Esophagus muscularis mucosa (tissue), 3 donors: ENCODE measurements at regions not wholly inside any gene's neighbourhood (a gene's known extent, or its start where the extent isn't known, plus 50 kb on each side); places are given as distances from the start of the nearest gene placed in this dataset.

ENCODE experiments used
- POLR2A ChIP-seq: fragments of 450-650 bp; IDR thresholded peaks from one replicate; pipeline ENCODE4 v1.6.1; 2017; ENCODE audit warnings: antibody characterized with exemption, moderate library complexity, mild to moderate bottlenecking, low read depth
- POLR2AphosphoS5 ChIP-seq, 2 donors: sonication (generic); formaldehyde crosslinking; IDR thresholded peaks; one replicate each; pipeline ENCODE4 v1.6.1; 2017; ENCODE audit warnings: antibody characterized with exemption in 2 of 2
- TF ChIP-seq, protein P1 (sequence below), 3 experiments: fragments of 200-600 bp in 2 of 3; fragments of 450-650 bp in 1 of 3; sonication (generic) in 2 of 3; IDR thresholded peaks; one replicate each; pipeline ENCODE4 v1.5.1; 2017 to 2019; ENCODE audit warnings: antibody characterized with exemption in 3 of 3, mild to moderate bottlenecking in 2 of 3, moderate library complexity in 1 of 3

DNA sequence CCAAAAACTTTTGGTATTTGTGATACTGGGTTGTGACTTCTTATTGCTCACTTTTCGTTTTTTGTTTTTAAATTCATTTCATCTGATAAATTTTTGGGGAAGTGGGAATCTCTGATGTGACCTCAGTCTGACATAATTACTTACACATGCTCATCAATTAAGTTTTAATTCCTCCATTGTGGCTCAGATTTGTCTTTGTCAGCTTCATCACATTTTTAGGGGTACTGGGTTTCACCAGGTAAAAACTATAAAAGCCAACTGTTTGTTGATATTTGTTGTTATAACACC, 425.3 kb upstream of the TGFBR2 start:
- TF ChIP-seq, protein P1, sequence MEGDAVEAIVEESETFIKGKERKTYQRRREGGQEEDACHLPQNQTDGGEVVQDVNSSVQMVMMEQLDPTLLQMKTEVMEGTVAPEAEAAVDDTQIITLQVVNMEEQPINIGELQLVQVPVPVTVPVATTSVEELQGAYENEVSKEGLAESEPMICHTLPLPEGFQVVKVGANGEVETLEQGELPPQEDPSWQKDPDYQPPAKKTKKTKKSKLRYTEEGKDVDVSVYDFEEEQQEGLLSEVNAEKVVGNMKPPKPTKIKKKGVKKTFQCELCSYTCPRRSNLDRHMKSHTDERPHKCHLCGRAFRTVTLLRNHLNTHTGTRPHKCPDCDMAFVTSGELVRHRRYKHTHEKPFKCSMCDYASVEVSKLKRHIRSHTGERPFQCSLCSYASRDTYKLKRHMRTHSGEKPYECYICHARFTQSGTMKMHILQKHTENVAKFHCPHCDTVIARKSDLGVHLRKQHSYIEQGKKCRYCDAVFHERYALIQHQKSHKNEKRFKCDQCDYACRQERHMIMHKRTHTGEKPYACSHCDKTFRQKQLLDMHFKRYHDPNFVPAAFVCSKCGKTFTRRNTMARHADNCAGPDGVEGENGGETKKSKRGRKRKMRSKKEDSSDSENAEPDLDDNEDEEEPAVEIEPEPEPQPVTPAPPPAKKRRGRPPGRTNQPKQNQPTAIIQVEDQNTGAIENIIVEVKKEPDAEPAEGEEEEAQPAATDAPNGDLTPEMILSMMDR (IDR thresholded peaks at IDR 0.05) = no peak
- TF ChIP-seq POLR2A = no peak
- no peak for TF ChIP-seq POLR2AphosphoS5 (IDR thresholded peaks at IDR 0.05)
